SK-N-SH treated with all-trans-retinoic acid at 6 μM for 48 hours (cell line): ENCODE measurements at regions not wholly inside any gene's neighbourhood (a gene's known extent, or its start where the extent isn't known, plus 50 kb on each side); places are given as distances from the start of the nearest gene placed in this dataset.
A peak's percentile ranks its signal among the peaks of the same experiment; 100 is the strongest.

ENCODE experiments used
- ATAC-seq: fragments of 200-7000 bp; cut with Tn5 transposase; 3 replicates; pipeline ENCODE4 v1.9.1; 2020; ENCODE audit warnings: mild to moderate bottlenecking, moderate library complexity
- CREB5 ChIP-seq: fragments of 250-450 bp; sonication (Bioruptor Pico); IDR thresholded peaks from 2 replicates; pipeline ENCODE4 v1.5.1; 2020; ENCODE audit warnings: low read depth, mild to moderate bottlenecking, moderate library complexity
- CSDC2 ChIP-seq: fragments of 250-450 bp; sonication (Bioruptor Pico); IDR thresholded peaks from 2 replicates; pipeline ENCODE4 v1.5.0; 2020; ENCODE audit warnings: mild to moderate bottlenecking, moderate library complexity
- CSRNP3 ChIP-seq: fragments of 250-450 bp; sonication (Bioruptor Pico); IDR thresholded peaks from 2 replicates; pipeline ENCODE4 v1.5.1; 2021; ENCODE audit warnings: mild to moderate bottlenecking, moderate library complexity
- GLIS3 ChIP-seq: fragments of 250-450 bp; sonication (Bioruptor Pico); IDR thresholded peaks from 2 replicates; pipeline ENCODE4 v1.5.0; 2020; ENCODE audit warnings: mild to moderate bottlenecking, moderate library complexity
- ISL1 ChIP-seq: fragments of 250-450 bp; sonication (Bioruptor Pico); IDR thresholded peaks from 2 replicates; pipeline ENCODE4 v2.1.2; 2022; ENCODE audit warnings: mild to moderate bottlenecking, moderate library complexity
- OSR1 ChIP-seq: fragments of 250-450 bp; sonication (Bioruptor Pico); IDR thresholded peaks from 2 replicates; pipeline ENCODE4 v1.8.0; 2022; ENCODE audit warnings: moderate library complexity, mild to moderate bottlenecking, inconsistent platforms
- PATZ1 ChIP-seq: fragments of 250-450 bp; sonication (Bioruptor Pico); IDR thresholded peaks from 2 replicates; pipeline ENCODE4 v1.8.0; 2020; ENCODE audit warnings: mild to moderate bottlenecking, moderate library complexity, borderline replicate concordance
- POU6F1 ChIP-seq: fragments of 250-450 bp; sonication (Bioruptor Pico); IDR thresholded peaks from 2 replicates; pipeline ENCODE4 v1.8.0; 2021; ENCODE audit warnings: low read depth, mild to moderate bottlenecking, moderate library complexity, borderline replicate concordance
- PPARA ChIP-seq: fragments of 250-450 bp; sonication (Bioruptor Pico); IDR thresholded peaks from 2 replicates; pipeline ENCODE4 v1.5.0; 2020; ENCODE audit warnings: mild to moderate bottlenecking, borderline replicate concordance
- RARB ChIP-seq: fragments of 250-450 bp; sonication (Bioruptor Pico); IDR thresholded peaks from 2 replicates; pipeline ENCODE4 v1.8.0; 2021; ENCODE audit warnings: mild to moderate bottlenecking, moderate library complexity
- TCF4 ChIP-seq: fragments of 250-450 bp; sonication (Bioruptor Pico); IDR thresholded peaks from 2 replicates; pipeline ENCODE4 v1.8.0; 2021; ENCODE audit warnings: mild to moderate bottlenecking, moderate library complexity, borderline replicate concordance
- TOX ChIP-seq: fragments of 250-450 bp; sonication (Bioruptor Pico); IDR thresholded peaks from 2 replicates; pipeline ENCODE4 v1.8.0; 2021; ENCODE audit warnings: mild to moderate bottlenecking, moderate library complexity, borderline replicate concordance
- TSHZ2 ChIP-seq: fragments of 250-450 bp; sonication (Bioruptor Pico); IDR thresholded peaks from 2 replicates; pipeline ENCODE4 v1.5.0; 2020; ENCODE audit warnings: mild to moderate bottlenecking, moderate library complexity
- ZFP30 ChIP-seq: fragments of 450-650 bp; formaldehyde crosslinking; IDR thresholded peaks from 2 replicates; pipeline ENCODE4 v1.5.0; 2022; ENCODE audit warnings: mild to moderate bottlenecking, moderate library complexity
- ZNF565 ChIP-seq: fragments of 450-650 bp; formaldehyde crosslinking; conservative IDR thresholded peaks from 2 replicates; pipeline ENCODE4 v1.5.0; 2020; ENCODE audit warnings: low read depth, mild to moderate bottlenecking, moderate library complexity
- ZNF70 ChIP-seq: fragments of 450-650 bp; formaldehyde crosslinking; IDR thresholded peaks from 2 replicates; pipeline ENCODE4 v1.5.0; 2020; ENCODE audit warnings: mild to moderate bottlenecking, moderate library complexity

- peak; percentile 88 for ATAC-seq
- TF ChIP-seq ISL1 (CRISPR knock-in tag) (peak; percentile 48; the same call in 1 of the 2 replicates), ZNF565 (CRISPR knock-in tag) (no peak)
These were observed 58.6 kb upstream of the ARID5B start for GRCh38 chr10:61842755-61843497.

GRCh38 chr10:61844116-61844822, 57.2 kb upstream of the ARID5B start:
- no peak for ATAC-seq
- TF ChIP-seq ZFP30 (CRISPR knock-in tag) (peak; percentile 46; the same call in 1 of the 2 replicates), TOX (CRISPR knock-in tag) (no peak)
- TF ChIP-seq, all 23 proteins: peak for 1

- TF ChIP-seq OSR1 (CRISPR knock-in tag) (no peak), CSRNP3 (CRISPR knock-in tag) (no peak), TOX (CRISPR knock-in tag) (no peak), POU6F1 (CRISPR knock-in tag) (no peak), ZFP30 (CRISPR knock-in tag) (no peak), TCF4 (CRISPR knock-in tag) (no peak), ZNF70 (CRISPR knock-in tag) (no peak), RARB (CRISPR knock-in tag) (no peak), PPARA (CRISPR knock-in tag) (no peak), PATZ1 (CRISPR knock-in tag) (no peak), TSHZ2 (CRISPR knock-in tag) (no peak), GLIS3 (CRISPR knock-in tag) (no peak), CREB5 (no peak)
- no peak for ATAC-seq
These were observed 56.1 kb upstream of the ARID5B start for GRCh38 chr10:61845196-61845949.

- ATAC-seq = no peak
- TF ChIP-seq CREB5 (no peak), ZNF70 (CRISPR knock-in tag) (no peak), CSDC2 (CRISPR knock-in tag) (no peak)
These were observed 55.6 kb upstream of the ARID5B start for GRCh38 chr10:61845950-61846268.
